Right lobe of liver (tissue), 4 donors: ENCODE measurements at regions not wholly inside any gene's neighbourhood (a gene's known extent, or its start where the extent isn't known, plus 50 kb on each side); places are given as distances from the start of the nearest gene placed in this dataset.

Source experiments
- POLR2A ChIP-seq: fragments of 450-650 bp; IDR thresholded peaks from one replicate; pipeline ENCODE4 v1.6.1; 2017; ENCODE audit warnings: antibody characterized with exemption, mild to moderate bottlenecking
- TF ChIP-seq, protein P1 (sequence below), 4 donors: fragments of 200-600 bp in 3 of 4; fragments of 450-650 bp in 1 of 4; IDR thresholded peaks; one replicate each; pipeline versions ENCODE4 v1.5.1 to v1.8.0; 2016 to 2022; ENCODE audit warnings: antibody characterized with exemption in 4 of 4, mild to moderate bottlenecking in 2 of 4
- donor health status: DM: no; HTN: no; CAD: no.
- donor health status: DM: no; HTN: no; CAD: no.
- donor health status: DM: no; HTN: yes; CAD: no.

DNA sequence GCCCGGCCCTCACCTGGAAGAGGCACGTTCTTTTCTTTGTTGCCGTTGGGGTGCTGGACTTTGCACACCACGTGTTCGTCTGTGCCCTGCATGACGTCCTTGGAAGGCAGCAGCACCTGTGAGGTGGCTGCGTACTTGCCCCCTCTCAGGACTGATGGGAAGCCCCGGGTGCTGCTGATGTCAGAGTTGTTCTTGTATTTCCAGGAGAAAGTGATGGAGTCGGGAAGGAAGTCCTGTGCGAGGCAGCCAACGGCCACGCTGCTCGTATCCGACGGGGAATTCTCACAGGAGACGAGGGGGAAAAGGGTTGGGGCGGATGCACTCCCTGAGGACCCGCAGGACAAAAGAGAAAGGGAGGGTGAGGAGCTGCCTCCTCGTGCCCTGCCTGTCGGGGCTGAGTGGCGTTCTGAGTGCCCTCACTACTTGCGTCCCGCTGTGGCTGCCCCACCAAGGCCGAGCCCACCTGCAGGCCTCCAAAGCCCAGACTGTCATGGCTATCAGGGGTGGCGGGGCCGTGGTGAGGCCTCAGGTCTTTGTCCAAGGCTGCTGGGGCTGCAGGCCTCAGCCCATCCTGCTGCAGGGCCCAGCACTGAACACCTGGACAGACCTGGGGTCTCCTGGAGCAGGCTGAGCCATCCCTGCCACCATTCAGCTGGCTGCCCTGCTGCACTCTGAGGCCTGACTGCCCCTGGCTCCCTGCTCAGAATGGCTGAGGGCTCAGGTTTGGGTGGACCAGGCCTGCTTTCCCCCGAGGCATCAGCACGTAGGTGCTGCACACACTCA, 329.7 kb downstream of the TMEM121 start:
- TF ChIP-seq, protein P1, sequence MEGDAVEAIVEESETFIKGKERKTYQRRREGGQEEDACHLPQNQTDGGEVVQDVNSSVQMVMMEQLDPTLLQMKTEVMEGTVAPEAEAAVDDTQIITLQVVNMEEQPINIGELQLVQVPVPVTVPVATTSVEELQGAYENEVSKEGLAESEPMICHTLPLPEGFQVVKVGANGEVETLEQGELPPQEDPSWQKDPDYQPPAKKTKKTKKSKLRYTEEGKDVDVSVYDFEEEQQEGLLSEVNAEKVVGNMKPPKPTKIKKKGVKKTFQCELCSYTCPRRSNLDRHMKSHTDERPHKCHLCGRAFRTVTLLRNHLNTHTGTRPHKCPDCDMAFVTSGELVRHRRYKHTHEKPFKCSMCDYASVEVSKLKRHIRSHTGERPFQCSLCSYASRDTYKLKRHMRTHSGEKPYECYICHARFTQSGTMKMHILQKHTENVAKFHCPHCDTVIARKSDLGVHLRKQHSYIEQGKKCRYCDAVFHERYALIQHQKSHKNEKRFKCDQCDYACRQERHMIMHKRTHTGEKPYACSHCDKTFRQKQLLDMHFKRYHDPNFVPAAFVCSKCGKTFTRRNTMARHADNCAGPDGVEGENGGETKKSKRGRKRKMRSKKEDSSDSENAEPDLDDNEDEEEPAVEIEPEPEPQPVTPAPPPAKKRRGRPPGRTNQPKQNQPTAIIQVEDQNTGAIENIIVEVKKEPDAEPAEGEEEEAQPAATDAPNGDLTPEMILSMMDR (IDR thresholded peaks at IDR 0.05) = no peak
- TF ChIP-seq POLR2A = no peak
